Heart left ventricle (tissue), 13 donors: ENCODE measurements at regions not wholly inside any gene's neighbourhood (a gene's known extent, or its start where the extent isn't known, plus 50 kb on each side); places are given as distances from the start of the nearest gene placed in this dataset.

Source experiments
- CTCF ChIP-seq, 12 donors: fragments of 200-600 bp; sonication (generic) in 4 of 12; IDR thresholded peaks; one replicate each; pipeline versions ENCODE4 v1.5.0 to v1.8.0; 2018 to 2022; ENCODE audit warnings: antibody characterized with exemption in 12 of 12, mild to moderate bottlenecking in 5 of 12
- POLR2A ChIP-seq, 2 donors: fragments of 450-650 bp; IDR thresholded peaks; one replicate each; pipeline ENCODE4 v1.6.1; 2017; ENCODE audit warnings: antibody characterized with exemption in 2 of 2, mild to moderate bottlenecking in 2 of 2, moderate library complexity in 2 of 2
- donor health status: ischemic (EF 13 %, LVEDD 7.1; RV severe dilation, severe dysfunction).
- donor health status: DM: no; HTN: yes; CAD: no.
- donor health status: DM: no; HTN: no; CAD: no.
- donor health status: ischemic (EF 25% LVEDD 6.9; RV normal size, moderate dysfunction).
- donor health status: ischemic (EF 25% LVEDD 5.7; RV mildly dilated, moderate dysfunction).
- donor health status: ischemic (EF 35%, LVEDD 5.7; RV mildly dilated, moderate dysfunction).
- donor health status: nonischemic (EF 11% LVEDD 7.7; RV severe dilation, severe dysfunction).
- donor health status: DM: yes; HTN: yes; CAD: no.
- donor health status: PGD.
- donor health status: ischemic (EF 29% LVEDD 5.4; RV normal size, mild dysfunction).
- donor health status: nonischemic (EF 23%, LVEDD 6.1; RV moderate dilation, normal function).

GRCh38 chr18:64692826-64693225 lies 543.9 kb upstream of the LINC00305 start:
- TF ChIP-seq CTCF (IDR thresholded peaks at IDR 0.05): no peak
- TF ChIP-seq POLR2A (IDR thresholded peaks at IDR 0.05): no peak
